DND-41 (cell line): ENCODE measurements at regions not wholly inside any gene's neighbourhood (a gene's known extent, or its start where the extent isn't known, plus 50 kb on each side); places are given as distances from the start of the nearest gene placed in this dataset.

ENCODE experiments used
- ATAC-seq: fragments of 200-7000 bp; cut with Tn5 transposase; 3 replicates; pipeline ENCODE4 v1.9.1; 2021; ENCODE audit warnings: low read depth; ENCODE audit not compliant: insufficient read depth
- DNase-seq: peaks from one replicate; pipeline ENCODE4 v3.0.0-alpha.2; 2020
- H2AFZ ChIP-seq: 2 replicates; pipeline ENCODE4 v1.6.0; 2012; ENCODE audit warnings: low read depth, low read length
- H3K27ac ChIP-seq: 2 replicates; pipeline ENCODE4 v1.5.1; 2012; ENCODE audit warnings: low read length, inconsistent platforms
- H3K27me3 ChIP-seq: fragments of 200-600 bp; sonication (generic); 2 replicates; pipeline ENCODE4 v1.6.0; 2012; ENCODE audit warnings: low read length, mild to moderate bottlenecking, inconsistent platforms; ENCODE audit not compliant: insufficient read depth, poor library complexity
- H3K36me3 ChIP-seq: 2 replicates; pipeline ENCODE4 v1.5.1; 2012; ENCODE audit warnings: low read length, inconsistent platforms; ENCODE audit not compliant: insufficient read depth
- H3K4me1 ChIP-seq: 2 replicates; pipeline ENCODE4 v1.5.1; 2012; ENCODE audit warnings: mild to moderate bottlenecking, low read length; ENCODE audit not compliant: insufficient read depth
- H3K4me2 ChIP-seq: 2 replicates; pipeline ENCODE4 v1.6.0; 2012; ENCODE audit warnings: mild to moderate bottlenecking, moderate library complexity, low read length, inconsistent platforms; ENCODE audit not compliant: insufficient read depth
- H3K4me3 ChIP-seq, 2 experiments: fragments of 200-600 bp in 1 of 2; shearing (Covaris generic) in 1 of 2; 2 replicates each; pipeline ENCODE4 v1.5.1; 2012 to 2016; ENCODE audit warnings: inconsistent platforms in 2 of 2, low read length in 2 of 2, mild to moderate bottlenecking in 2 of 2, low read depth in 1 of 2, moderate library complexity in 1 of 2
- H3K79me2 ChIP-seq: 2 replicates; pipeline ENCODE4 v1.6.0; 2012; ENCODE audit warnings: low read length, inconsistent platforms; ENCODE audit not compliant: insufficient read depth
- H3K9ac ChIP-seq: 2 replicates; pipeline ENCODE4 v1.6.0; 2012; ENCODE audit warnings: low read depth, mild to moderate bottlenecking, inconsistent platforms, low read length, moderate library complexity
- H3K9me3 ChIP-seq: 2 replicates; pipeline ENCODE4 v1.5.1; 2012; ENCODE audit warnings: low read length, moderate library complexity, mild to moderate bottlenecking, inconsistent platforms; ENCODE audit not compliant: insufficient read depth, severe bottlenecking
- H4K20me1 ChIP-seq: 2 replicates; pipeline ENCODE4 v1.6.0; 2012; ENCODE audit warnings: low read length; ENCODE audit not compliant: insufficient read depth
- CTCF ChIP-seq: IDR thresholded peaks from 2 replicates; pipeline ENCODE4 v1.5.1; 2012; ENCODE audit warnings: borderline replicate concordance, low read length, moderate library complexity, mild to moderate bottlenecking; ENCODE audit not compliant: poor library complexity, severe bottlenecking; ENCODE audit errors: extremely low read depth
- EZH2 ChIP-seq: IDR thresholded peaks from 3 replicates; pipeline ENCODE4 v1.6.1; 2012; ENCODE audit warnings: borderline replicate concordance, low read depth, mild to moderate bottlenecking, moderate library complexity, low read length, inconsistent platforms; ENCODE audit not compliant: severe bottlenecking

- Histone ChIP-seq H3K9me3 (no peaks in the 10 kb centered on the region), H2AFZ (no peak overlapping the region), H3K27me3 (no peaks in the 10 kb centered on the region), H3K4me2 (no peak overlapping the region), H4K20me1 (no peaks in the 10 kb centered on the region), H3K9ac (no peak overlapping the region), H3K27ac (no peak overlapping the region), H3K4me3 (no peak overlapping the region), H3K36me3 (no peaks in the 10 kb centered on the region), H3K79me2 (no peaks in the 10 kb centered on the region), H3K4me1 (no peaks in the 10 kb centered on the region)
- ATAC-seq = no peak
- no peak for TF ChIP-seq EZH2
- DNase-seq = no peak
These were observed 67.2 kb upstream of the RAB6C start for GRCh38 chr2:129912066-129912820.

GRCh38 chr2:129912871-129913694 is 66.4 kb upstream of the RAB6C start:
- Histone ChIP-seq H3K4me2 (no peak overlapping the region), H3K79me2 (no peaks in the 10 kb centered on the region), H3K4me3 (no peak overlapping the region), H3K27me3 (no peaks in the 10 kb centered on the region), H3K36me3 (no peaks in the 10 kb centered on the region), H3K9me3 (peaks cover 4% of the 10 kb centered on the region), H3K27ac (no peak overlapping the region), H3K4me1 (no peaks in the 10 kb centered on the region), H2AFZ (no peak overlapping the region), H3K9ac (no peak overlapping the region), H4K20me1 (no peaks in the 10 kb centered on the region)
- no peak for TF ChIP-seq CTCF
- TF ChIP-seq EZH2 = no peak
- DNase-seq = no peak
- no peak for ATAC-seq

GRCh38 chr2:129913695-129914495 is 65.6 kb upstream of the RAB6C start:
- no peak overlapping the region for H2AFZ ChIP-seq
- H4K20me1 ChIP-seq = no peaks in the 10 kb centered on the region
- H3K27ac ChIP-seq = no peak overlapping the region
- no peaks in the 10 kb centered on the region for H3K4me1 ChIP-seq
- H3K36me3 ChIP-seq = no peaks in the 10 kb centered on the region
- no peaks in the 10 kb centered on the region for H3K27me3 ChIP-seq
- no peaks in the 10 kb centered on the region for H3K79me2 ChIP-seq
- ATAC-seq (no peak), DNase-seq (no peak)
- no peak overlapping the region for H3K4me3 ChIP-seq
- no peak for TF ChIP-seq CTCF
- TF ChIP-seq EZH2 = no peak
- H3K4me2 ChIP-seq = no peak overlapping the region
- H3K9me3 ChIP-seq = peaks cover 8% of the 10 kb centered on the region
- H3K9ac ChIP-seq = no peak overlapping the region
